ENCODE measurements at regions not wholly inside any gene's neighbourhood (a gene's known extent, or its start where the extent isn't known, plus 50 kb on each side); places are given as distances from the start of the nearest gene placed in this dataset.

GRCh38 chr11:70779433-70780245 lies 381.3 kb downstream of the CTTN start:
- no peak overlapping the region for H3K4me3 ChIP-seq (ENCODE audit: low read depth, low read length)
- DNase-seq (ENCODE audit: low read depth, low spot score), result no peak
- CTCF ChIA-PET, result no interaction called here
- POLR2A ChIA-PET, result no interaction called here
- no peak for TF ChIP-seq CTCF (IDR thresholded peaks at IDR 0.05; ENCODE audit: insufficient read depth, low read length, missing control alignments)

DNA sequence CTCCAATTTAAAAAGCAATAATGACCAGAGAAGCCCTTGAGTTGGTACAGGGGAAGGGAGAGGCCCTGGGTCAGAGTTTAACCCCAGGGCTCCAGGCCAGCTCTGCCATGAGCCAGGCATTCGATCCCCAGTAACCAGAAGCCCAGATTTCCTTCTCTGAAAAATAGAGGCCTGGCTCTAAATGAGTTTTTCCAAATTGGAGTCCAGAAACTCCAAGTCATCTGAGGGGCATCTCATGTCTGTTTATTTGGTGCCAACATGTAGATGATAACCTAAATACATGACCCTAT lies 381.9 kb downstream of the CTTN start:
- TF ChIP-seq CTCF (IDR thresholded peaks at IDR 0.05; ENCODE audit: insufficient read depth, low read length, missing control alignments), result no peak
- no peak overlapping the region for H3K4me3 ChIP-seq (ENCODE audit: low read depth, low read length)
- POLR2A ChIA-PET, result no interaction called here
- CTCF ChIA-PET, result no interaction called here
- DNase-seq (ENCODE audit: low read depth, low spot score), result no peak

DNA sequence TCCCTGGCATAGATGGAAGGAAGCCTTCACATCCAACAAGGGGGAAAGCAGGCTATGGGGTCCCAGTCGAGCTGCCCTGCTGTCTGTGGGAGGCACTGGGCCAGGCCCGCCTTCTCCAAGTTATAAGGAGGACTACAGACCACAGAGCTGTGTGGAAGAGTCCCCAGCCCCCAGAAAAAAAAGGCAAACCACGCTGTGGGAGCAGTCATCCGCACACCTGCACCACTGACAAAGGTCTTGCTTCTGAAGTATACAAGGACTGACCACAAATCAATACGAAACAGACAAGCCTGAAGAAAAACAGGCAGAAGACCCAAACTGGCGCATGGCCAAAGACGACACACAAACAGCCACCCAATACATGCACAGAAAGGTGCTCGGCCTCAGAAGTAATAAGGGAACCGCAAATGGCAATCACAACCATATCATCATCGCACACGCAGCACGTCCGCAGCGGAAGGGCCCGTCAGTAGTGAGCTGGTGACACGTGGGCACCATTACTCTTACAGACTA lies 384.1 kb downstream of the CTTN start:
- CTCF ChIA-PET, result no interaction called here
- TF ChIP-seq CTCF (IDR thresholded peaks at IDR 0.05; ENCODE audit: insufficient read depth, low read length, missing control alignments), result no peak
- no peak overlapping the region for H3K4me3 ChIP-seq (ENCODE audit: low read depth, low read length)
- DNase-seq (ENCODE audit: low read depth, low spot score), result no peak
- POLR2A ChIA-PET, result no interaction called here

GRCh38 chr11:70783356-70783755 lies 385.0 kb downstream of the CTTN start:
- POLR2A ChIA-PET, result no interaction called here
- DNase-seq (ENCODE audit: low read depth, low spot score), result no peak
- H3K4me3 ChIP-seq (ENCODE audit: low read depth, low read length), result no peak overlapping the region
- CTCF ChIA-PET, result no interaction called here
- no peak for TF ChIP-seq CTCF (IDR thresholded peaks at IDR 0.05; ENCODE audit: insufficient read depth, low read length, missing control alignments)

- DNase-seq (ENCODE audit: low read depth, low spot score), result no peak
- ChIA-PET CTCF (no interaction called here), POLR2A (no interaction called here)
- no peak overlapping the region for H3K4me3 ChIP-seq (ENCODE audit: low read depth, low read length)
- no peak for TF ChIP-seq CTCF (IDR thresholded peaks at IDR 0.05; ENCODE audit: insufficient read depth, low read length, missing control alignments)
These were observed 385.5 kb downstream of the CTTN start for GRCh38 chr11:70783821-70784220.

GRCh38 chr11:70785372-70785771 lies 387.0 kb downstream of the CTTN start:
- H3K4me3 ChIP-seq (ENCODE audit: low read depth, low read length), result no peak overlapping the region
- no peak for TF ChIP-seq CTCF (IDR thresholded peaks at IDR 0.05; ENCODE audit: insufficient read depth, low read length, missing control alignments)
- POLR2A ChIA-PET, result no interaction called here
- CTCF ChIA-PET, result no interaction called here
- DNase-seq (ENCODE audit: low read depth, low spot score), result no peak

Data from AG04449 (cell line).